ENCODE measurements at regions not wholly inside any gene's neighbourhood (a gene's known extent, or its start where the extent isn't known, plus 50 kb on each side); places are given as distances from the start of the nearest gene placed in this dataset.

- Mint-ChIP-seq H3K27ac (no peak overlapping the region), H3K4me3 (no peak overlapping the region)
- no peak for DNase-seq
These were observed 127.1 kb downstream of the NSG2 start for GRCh38 chr5:174172566-174172965.

GRCh38 chr5:174173766-174174165, 128.3 kb downstream of the NSG2 start:
- TF ChIP-seq CTCF (IDR thresholded peaks at IDR 0.05) = no peak
- no peak for DNase-seq

More at GRCh38 chr5:174172566-174172965, 127.1 kb downstream of the NSG2 start:
- Mint-ChIP-seq H3K27me3 (ENCODE audit: insufficient read depth) (no peaks in the 10 kb centered on the region; the same call in 1 of the 2 replicates), H3K4me1 (ENCODE audit: low read depth) (no peaks in the 10 kb centered on the region), H3K36me3 (ENCODE audit: low read depth) (no peaks in the 10 kb centered on the region), H3K9me3 (peaks cover 43% of the 10 kb centered on the region)
- TF ChIP-seq CTCF (IDR thresholded peaks at IDR 0.05) = no peak

GRCh38 chr5:174175716-174176268, 130.3 kb downstream of the NSG2 start:
- Mint-ChIP-seq H3K4me3 (no peak overlapping the region), H3K36me3 (ENCODE audit: low read depth) (peaks cover under 1% of the 10 kb centered on the region; the same call in 1 of the 2 replicates), H3K9me3 (peaks cover 60% of the 10 kb centered on the region)

More at GRCh38 chr5:174173766-174174165, 128.3 kb downstream of the NSG2 start:
- H3K36me3 Mint-ChIP-seq (ENCODE audit: low read depth) = no peaks in the 10 kb centered on the region
- no peaks in the 10 kb centered on the region for H3K4me1 Mint-ChIP-seq (ENCODE audit: low read depth)
- H3K9me3 Mint-ChIP-seq = peaks cover 48% of the 10 kb centered on the region
- no peak overlapping the region for H3K4me3 Mint-ChIP-seq
- H3K27ac Mint-ChIP-seq = no peak overlapping the region
- H3K27me3 Mint-ChIP-seq (ENCODE audit: insufficient read depth) = peaks cover 2% of the 10 kb centered on the region; the same call in 1 of the 2 replicates

GRCh38 chr5:174176511-174176910, 131.0 kb downstream of the NSG2 start:
- no peak for DNase-seq
- no peaks in the 10 kb centered on the region for H3K4me1 Mint-ChIP-seq (ENCODE audit: low read depth)
- H3K4me3 Mint-ChIP-seq = no peak overlapping the region
- peaks cover 67% of the 10 kb centered on the region for H3K9me3 Mint-ChIP-seq
- no peak for TF ChIP-seq CTCF (IDR thresholded peaks at IDR 0.05)
- no peak overlapping the region for H3K27ac Mint-ChIP-seq
- H3K27me3 Mint-ChIP-seq (ENCODE audit: insufficient read depth) = peaks cover 2% of the 10 kb centered on the region; the same call in 1 of the 2 replicates
- peaks cover 8% of the 10 kb centered on the region for H3K36me3 Mint-ChIP-seq (ENCODE audit: low read depth)

More at GRCh38 chr5:174175716-174176268, 130.3 kb downstream of the NSG2 start:
- Mint-ChIP-seq H3K4me1 (ENCODE audit: low read depth) (no peaks in the 10 kb centered on the region), H3K27ac (no peak overlapping the region), H3K27me3 (ENCODE audit: insufficient read depth) (peaks cover 2% of the 10 kb centered on the region; the same call in 1 of the 2 replicates)
- no peak for TF ChIP-seq CTCF (IDR thresholded peaks at IDR 0.05)
- DNase-seq = no peak

- DNase-seq = no peak
- Mint-ChIP-seq H3K36me3 (ENCODE audit: low read depth) (peaks cover 8% of the 10 kb centered on the region), H3K4me1 (ENCODE audit: low read depth) (no peaks in the 10 kb centered on the region), H3K9me3 (peaks cover 62% of the 10 kb centered on the region), H3K4me3 (no peak overlapping the region), H3K27ac (no peak overlapping the region), H3K27me3 (ENCODE audit: insufficient read depth) (peaks cover 2% of the 10 kb centered on the region; the same call in 1 of the 2 replicates)
- no peak for TF ChIP-seq CTCF (IDR thresholded peaks at IDR 0.05)
These were observed 132.0 kb downstream of the NSG2 start for GRCh38 chr5:174177531-174177930.
